OCI-LY7 (cell line): ENCODE measurements at regions not wholly inside any gene's neighbourhood (a gene's known extent, or its start where the extent isn't known, plus 50 kb on each side); places are given as distances from the start of the nearest gene placed in this dataset.

Source experiments
- BruUV-seq: library from RNA; stranded (reverse); fragments of 400-500 nt; replicated peaks from 2 replicates; lab custom pipeline; 2021; lab: Mats Ljungman, UMichigan
- CTCF ChIA-PET: fragments of 300-600 bp; sonication (Branson Sonifier 250); formaldehyde crosslinking; loops from one replicate; lab custom pipeline; 2022; ENCODE audit warnings: antibody characterized with exemption; ENCODE audit not compliant: unreplicated experiment; lab: Charles Lee
- POLR2A ChIA-PET: fragments of 300-600 bp; sonication (Branson Sonifier 250); formaldehyde crosslinking; loops from one replicate; lab custom pipeline; 2022; ENCODE audit warnings: antibody characterized with exemption; lab: Charles Lee
- DNase-seq: peaks from one replicate; pipeline ENCODE4 v3.0.0-alpha.2; 2015; ENCODE audit warnings: low spot score
- H2AFZ ChIP-seq: fragments of 200-600 bp; sonication (generic), shearing (Covaris generic); 2 replicates; pipeline ENCODE4 v1.6.1; 2014; ENCODE audit warnings: mild to moderate bottlenecking, antibody characterized with exemption, low read length, moderate library complexity
- H3K27ac ChIP-seq: fragments of 200-600 bp; sonication (generic); 2 replicates; pipeline ENCODE4 v1.5.1; 2014; ENCODE audit warnings: mixed run types, low read depth, mild to moderate bottlenecking, moderate library complexity, low read length, inconsistent platforms; ENCODE audit not compliant: poor library complexity, severe bottlenecking
- H3K36me3 ChIP-seq: fragments of 200-600 bp; sonication (generic); 2 replicates; pipeline ENCODE4 v1.6.1; 2014; ENCODE audit warnings: mild to moderate bottlenecking, antibody characterized with exemption, low read length, moderate library complexity, mixed read lengths; ENCODE audit not compliant: insufficient read depth
- H3K4me1 ChIP-seq: fragments of 200-600 bp; sonication (generic); 2 replicates; pipeline ENCODE4 v1.5.1; 2014; ENCODE audit warnings: mild to moderate bottlenecking, low read length; ENCODE audit not compliant: insufficient read depth, poor library complexity, severe bottlenecking
- H3K4me2 ChIP-seq: fragments of 200-600 bp; sonication (generic); 2 replicates; pipeline ENCODE4 v1.6.1; 2014; ENCODE audit warnings: mild to moderate bottlenecking, low read length
- H3K4me3 ChIP-seq: fragments of 200-600 bp; sonication (generic); 2 replicates; pipeline ENCODE4 v1.5.1; 2014; ENCODE audit warnings: mild to moderate bottlenecking, low read depth, low read length; ENCODE audit not compliant: poor library complexity, severe bottlenecking
- H3K79me2 ChIP-seq: fragments of 200-600 bp; sonication (generic); 2 replicates; pipeline ENCODE4 v1.6.1; 2016; ENCODE audit warnings: low read depth, mild to moderate bottlenecking, low read length, moderate library complexity, mixed read lengths; ENCODE audit not compliant: insufficient read depth
- H3K9me2 ChIP-seq: fragments of 200-600 bp; sonication (generic); 2 replicates; pipeline ENCODE4 v1.6.1; 2016; ENCODE audit warnings: mild to moderate bottlenecking, low read length, mixed read lengths; ENCODE audit not compliant: insufficient read depth
- H3K9me3 ChIP-seq: fragments of 200-600 bp; sonication (generic); 2 replicates; pipeline ENCODE4 v1.6.1; 2014; ENCODE audit warnings: mild to moderate bottlenecking, mixed run types, low read length, mixed read lengths
- H4K20me1 ChIP-seq: fragments of 200-600 bp; sonication (generic); 2 replicates; pipeline ENCODE4 v1.6.1; 2014; ENCODE audit warnings: mild to moderate bottlenecking, antibody characterized with exemption, low read length, moderate library complexity, mixed read lengths; ENCODE audit not compliant: insufficient read depth
- EZH2phosphoT487 ChIP-seq: fragments of 200-600 bp; sonication (generic); IDR thresholded peaks from 2 replicates; pipeline ENCODE4 v1.6.1; 2018; ENCODE audit warnings: low read depth, borderline replicate concordance, mild to moderate bottlenecking, mixed run types, antibody characterized with exemption, low read length, moderate library complexity, mixed read lengths
- intact Hi-C: fragments of 100-400 bp; cut with micrococcal nuclease; formaldehyde crosslinking; loops from one replicate; pipeline ENCODE4 v1.10.0; 2022; ENCODE audit not compliant: unreplicated experiment
- TF ChIP-seq, protein P1 (sequence below): fragments of 200-600 bp; sonication (generic); conservative IDR thresholded peaks from 2 replicates; pipeline ENCODE4 v1.5.1; 2014; ENCODE audit warnings: mild to moderate bottlenecking, antibody characterized with exemption, low read length, moderate library complexity, mixed read lengths

DNA sequence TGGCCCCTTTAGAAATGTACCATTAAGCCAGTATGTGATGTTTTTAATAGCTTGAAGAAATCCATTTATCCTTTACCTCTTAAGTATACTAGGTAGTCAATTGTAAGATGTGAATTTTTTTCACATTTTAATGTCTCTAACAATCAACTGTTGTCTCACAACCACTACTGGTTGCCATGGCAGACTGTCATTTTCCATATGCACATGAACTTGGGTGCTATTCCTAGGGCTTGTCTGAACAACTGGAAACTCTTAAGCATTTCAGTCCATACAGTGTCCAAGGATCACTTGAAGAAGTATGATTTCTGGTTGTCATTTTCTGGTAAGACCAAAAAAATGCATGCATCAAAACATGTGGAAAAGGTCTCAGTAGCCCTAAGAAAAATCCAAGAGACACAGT is 315.1 kb downstream of the HHIPL2 start:
- no peak overlapping the region for H3K4me3 ChIP-seq
- H3K79me2 ChIP-seq, result no peaks in the 10 kb centered on the region
- BruUV-seq, result no TSS peak
- H3K9me3 ChIP-seq, result no peaks in the 10 kb centered on the region
- intact Hi-C loops, result no loop called here
- no peak overlapping the region for H3K27ac ChIP-seq
- H3K9me2 ChIP-seq, result no peaks in the 10 kb centered on the region
- H2AFZ ChIP-seq, result no peak overlapping the region
- DNase-seq, result no peak
- no peaks in the 10 kb centered on the region for H3K4me1 ChIP-seq
- ChIA-PET CTCF (no interaction called here), POLR2A (no interaction called here)
- no peak for TF ChIP-seq EZH2phosphoT487
- TF ChIP-seq, protein P1, sequence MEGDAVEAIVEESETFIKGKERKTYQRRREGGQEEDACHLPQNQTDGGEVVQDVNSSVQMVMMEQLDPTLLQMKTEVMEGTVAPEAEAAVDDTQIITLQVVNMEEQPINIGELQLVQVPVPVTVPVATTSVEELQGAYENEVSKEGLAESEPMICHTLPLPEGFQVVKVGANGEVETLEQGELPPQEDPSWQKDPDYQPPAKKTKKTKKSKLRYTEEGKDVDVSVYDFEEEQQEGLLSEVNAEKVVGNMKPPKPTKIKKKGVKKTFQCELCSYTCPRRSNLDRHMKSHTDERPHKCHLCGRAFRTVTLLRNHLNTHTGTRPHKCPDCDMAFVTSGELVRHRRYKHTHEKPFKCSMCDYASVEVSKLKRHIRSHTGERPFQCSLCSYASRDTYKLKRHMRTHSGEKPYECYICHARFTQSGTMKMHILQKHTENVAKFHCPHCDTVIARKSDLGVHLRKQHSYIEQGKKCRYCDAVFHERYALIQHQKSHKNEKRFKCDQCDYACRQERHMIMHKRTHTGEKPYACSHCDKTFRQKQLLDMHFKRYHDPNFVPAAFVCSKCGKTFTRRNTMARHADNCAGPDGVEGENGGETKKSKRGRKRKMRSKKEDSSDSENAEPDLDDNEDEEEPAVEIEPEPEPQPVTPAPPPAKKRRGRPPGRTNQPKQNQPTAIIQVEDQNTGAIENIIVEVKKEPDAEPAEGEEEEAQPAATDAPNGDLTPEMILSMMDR, result no peak
- no peaks in the 10 kb centered on the region for H4K20me1 ChIP-seq
- no peaks in the 10 kb centered on the region for H3K36me3 ChIP-seq
- H3K4me2 ChIP-seq, result no peak overlapping the region

DNA sequence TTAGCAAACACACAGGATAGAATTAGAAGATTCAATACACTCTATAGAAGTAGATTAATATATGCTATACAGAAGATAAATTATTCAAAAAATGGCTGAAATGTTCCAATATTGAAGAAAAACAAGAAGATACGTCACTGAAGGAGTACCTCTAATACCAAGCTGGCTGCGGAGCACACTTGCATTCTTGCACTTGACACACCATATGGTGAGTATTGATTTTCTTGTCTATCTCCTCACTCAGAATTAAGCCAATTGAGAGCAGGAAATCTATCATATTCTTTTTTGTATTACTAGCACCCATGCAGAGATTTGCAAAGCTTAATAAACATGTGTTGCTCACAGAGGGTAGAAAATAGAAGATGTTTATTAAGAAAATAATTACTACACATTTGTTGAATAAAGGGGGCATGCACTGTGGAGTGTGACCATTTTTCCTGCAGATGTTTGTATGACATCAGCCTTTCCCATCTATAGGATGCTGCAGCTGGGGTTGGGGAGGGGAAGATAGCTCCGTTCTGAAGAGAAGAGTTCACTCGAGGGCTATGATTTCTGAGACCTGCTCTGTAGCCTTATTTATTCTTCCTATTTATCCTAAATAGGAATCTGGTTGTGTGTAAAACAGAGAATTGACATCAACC is 318.1 kb downstream of the HHIPL2 start:
- CTCF ChIA-PET, result no interaction called here

DNA sequence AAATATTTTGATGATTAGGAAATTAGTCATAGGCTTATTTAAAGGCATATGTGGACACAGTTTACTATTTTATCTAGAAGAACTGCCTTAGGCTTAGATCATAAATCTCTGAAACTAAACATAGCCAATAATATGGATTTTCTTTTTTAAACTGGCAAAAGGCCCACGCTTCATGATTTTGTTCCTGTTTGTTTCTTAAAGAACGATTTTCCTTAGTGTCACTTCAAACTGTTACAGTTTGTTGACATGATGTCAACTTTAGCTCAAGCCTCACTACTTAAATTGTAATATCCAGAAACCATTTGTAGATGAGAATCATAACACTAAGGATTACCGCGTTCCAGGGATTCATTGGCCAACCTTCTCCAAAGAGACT is 322.6 kb downstream of the HHIPL2 start:
- no peak overlapping the region for H2AFZ ChIP-seq
- ChIA-PET CTCF (no interaction called here), POLR2A (no interaction called here)

More for the DNA sequence above, 318.1 kb downstream of the HHIPL2 start:
- intact Hi-C loops, result no loop called here
- no peak overlapping the region for H3K27ac ChIP-seq
- no peak overlapping the region for H3K4me3 ChIP-seq
- TF ChIP-seq, protein P1, result no peak
- no peak for TF ChIP-seq EZH2phosphoT487
- no TSS peak for BruUV-seq
- H3K9me3 ChIP-seq, result no peaks in the 10 kb centered on the region
- H3K4me2 ChIP-seq, result no peak overlapping the region
- H2AFZ ChIP-seq, result no peak overlapping the region
- POLR2A ChIA-PET, result no interaction called here
- no peaks in the 10 kb centered on the region for H3K9me2 ChIP-seq
- DNase-seq, result no peak
- H3K36me3 ChIP-seq, result no peaks in the 10 kb centered on the region
- H4K20me1 ChIP-seq, result no peaks in the 10 kb centered on the region
- H3K79me2 ChIP-seq, result no peaks in the 10 kb centered on the region
- H3K4me1 ChIP-seq, result no peaks in the 10 kb centered on the region

More for the DNA sequence above, 322.6 kb downstream of the HHIPL2 start:
- TF ChIP-seq, protein P1, result no peak
- no peak for TF ChIP-seq EZH2phosphoT487
- no peaks in the 10 kb centered on the region for H3K36me3 ChIP-seq
- H4K20me1 ChIP-seq, result no peaks in the 10 kb centered on the region
- H3K9me2 ChIP-seq, result no peaks in the 10 kb centered on the region
- H3K4me3 ChIP-seq, result no peak overlapping the region
- no peaks in the 10 kb centered on the region for H3K79me2 ChIP-seq
- intact Hi-C loops, result no loop called here
- no peak overlapping the region for H3K4me2 ChIP-seq
- no peaks in the 10 kb centered on the region for H3K4me1 ChIP-seq
- H3K27ac ChIP-seq, result no peak overlapping the region
- no TSS peak for BruUV-seq
- H3K9me3 ChIP-seq, result no peaks in the 10 kb centered on the region
- DNase-seq, result no peak
